ENCODE measurements at regions not wholly inside any gene's neighbourhood (a gene's known extent, or its start where the extent isn't known, plus 50 kb on each side); places are given as distances from the start of the nearest gene placed in this dataset.
A peak's percentile ranks its signal among the peaks of the same experiment; 100 is the strongest.

DNA sequence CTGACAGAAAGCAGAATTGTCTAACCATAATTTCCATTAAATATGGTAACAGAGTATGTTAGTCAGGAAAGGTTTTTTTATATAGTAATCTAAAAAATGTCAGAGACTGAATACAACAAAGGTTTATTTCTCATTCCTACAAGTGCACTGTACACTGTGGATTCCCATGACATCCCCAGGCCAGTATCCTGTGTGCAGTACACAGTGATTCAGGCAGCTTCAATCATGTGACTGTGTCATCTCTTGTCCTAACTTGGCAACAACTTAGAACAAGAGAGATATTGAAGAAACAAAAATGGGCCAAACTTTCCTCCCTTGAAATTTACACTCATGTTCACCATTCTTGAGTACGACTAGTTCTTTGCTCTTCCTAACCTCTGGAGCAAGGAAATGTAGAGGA is 189.8 kb upstream of the SEMA3A start:
- no peak overlapping the region for H3K4me3 ChIP-seq (ENCODE audit: low read length)
- DNase-seq (ENCODE audit: low read depth), result peak; percentile 9
- TF ChIP-seq, protein P1, sequence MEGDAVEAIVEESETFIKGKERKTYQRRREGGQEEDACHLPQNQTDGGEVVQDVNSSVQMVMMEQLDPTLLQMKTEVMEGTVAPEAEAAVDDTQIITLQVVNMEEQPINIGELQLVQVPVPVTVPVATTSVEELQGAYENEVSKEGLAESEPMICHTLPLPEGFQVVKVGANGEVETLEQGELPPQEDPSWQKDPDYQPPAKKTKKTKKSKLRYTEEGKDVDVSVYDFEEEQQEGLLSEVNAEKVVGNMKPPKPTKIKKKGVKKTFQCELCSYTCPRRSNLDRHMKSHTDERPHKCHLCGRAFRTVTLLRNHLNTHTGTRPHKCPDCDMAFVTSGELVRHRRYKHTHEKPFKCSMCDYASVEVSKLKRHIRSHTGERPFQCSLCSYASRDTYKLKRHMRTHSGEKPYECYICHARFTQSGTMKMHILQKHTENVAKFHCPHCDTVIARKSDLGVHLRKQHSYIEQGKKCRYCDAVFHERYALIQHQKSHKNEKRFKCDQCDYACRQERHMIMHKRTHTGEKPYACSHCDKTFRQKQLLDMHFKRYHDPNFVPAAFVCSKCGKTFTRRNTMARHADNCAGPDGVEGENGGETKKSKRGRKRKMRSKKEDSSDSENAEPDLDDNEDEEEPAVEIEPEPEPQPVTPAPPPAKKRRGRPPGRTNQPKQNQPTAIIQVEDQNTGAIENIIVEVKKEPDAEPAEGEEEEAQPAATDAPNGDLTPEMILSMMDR (conservative IDR thresholded peaks at IDR 0.05; ENCODE audit: low read length), result no peak

DNA sequence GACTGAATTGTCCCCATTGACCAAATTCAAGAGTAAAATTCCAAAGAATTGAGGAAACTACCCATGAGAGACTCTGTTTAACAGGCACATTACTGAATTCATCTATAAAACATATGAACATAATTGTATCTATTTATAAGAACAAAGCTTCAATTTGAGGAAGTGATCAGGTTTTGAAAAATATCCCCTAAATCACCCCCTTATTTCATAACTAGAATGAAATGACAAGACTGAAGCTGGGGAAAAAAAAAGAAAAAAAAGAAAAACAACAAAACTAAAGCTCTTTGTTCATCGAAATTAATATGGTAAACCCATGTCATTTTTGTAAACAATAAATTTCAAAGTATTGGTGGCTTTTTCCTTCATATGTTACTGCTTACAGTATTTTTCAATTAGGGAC is 184.9 kb upstream of the SEMA3A start:
- TF ChIP-seq, protein P1 (conservative IDR thresholded peaks at IDR 0.05; ENCODE audit: low read length), result no peak
- no peak for DNase-seq (ENCODE audit: low read depth)
- H3K4me3 ChIP-seq (ENCODE audit: low read length), result no peak overlapping the region

DNA sequence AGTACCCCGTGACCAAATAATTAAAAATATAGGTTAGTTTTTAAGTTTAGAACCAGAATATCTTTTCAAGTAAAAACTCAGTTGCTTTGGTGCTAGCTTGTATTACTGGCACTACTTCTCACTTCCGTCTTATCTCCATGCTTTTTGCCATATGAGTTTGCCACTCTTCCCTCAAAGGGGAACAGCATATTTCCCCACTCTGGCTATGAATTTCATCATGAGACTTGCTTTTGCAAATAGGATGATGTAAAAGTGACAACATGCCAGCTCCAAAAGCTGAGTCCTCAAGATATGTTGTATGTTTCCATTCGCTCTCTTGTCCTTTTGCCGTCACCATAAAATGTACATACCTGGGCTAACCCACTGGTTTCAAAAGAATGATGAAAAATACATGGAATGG is 178.1 kb upstream of the SEMA3A start:
- DNase-seq (ENCODE audit: low read depth), result peak; percentile 56
- H3K4me3 ChIP-seq (ENCODE audit: low read length), result no peak overlapping the region
- TF ChIP-seq, protein P1 (conservative IDR thresholded peaks at IDR 0.05; ENCODE audit: low read length), result no peak

DNA sequence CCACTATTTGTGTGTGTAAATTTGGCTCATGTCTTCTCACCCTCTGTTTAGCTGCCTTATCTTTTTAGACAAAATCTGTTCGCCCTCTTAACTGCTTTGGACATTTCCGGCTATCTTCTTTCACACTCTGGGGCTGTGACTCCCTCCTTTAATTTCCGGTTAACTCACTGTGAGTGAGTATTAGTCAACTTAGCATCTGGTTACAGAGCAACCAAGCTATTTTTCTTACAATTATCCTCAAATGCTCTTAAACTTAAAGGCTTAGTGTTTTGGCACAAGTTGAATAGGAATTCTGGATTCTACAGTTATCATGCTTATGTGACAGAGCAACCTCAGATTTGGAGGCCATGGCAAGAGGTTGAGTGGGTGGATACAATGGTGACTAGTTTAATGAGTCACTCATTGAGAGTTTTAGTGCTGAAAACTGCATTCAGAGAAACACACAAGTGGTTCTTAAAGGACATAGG is 177.6 kb upstream of the SEMA3A start:
- no peak overlapping the region for H3K4me3 ChIP-seq (ENCODE audit: low read length)
- peak; percentile 89 for DNase-seq (ENCODE audit: low read depth)
- TF ChIP-seq, protein P1 (conservative IDR thresholded peaks at IDR 0.05; ENCODE audit: low read length), result no peak

DNA sequence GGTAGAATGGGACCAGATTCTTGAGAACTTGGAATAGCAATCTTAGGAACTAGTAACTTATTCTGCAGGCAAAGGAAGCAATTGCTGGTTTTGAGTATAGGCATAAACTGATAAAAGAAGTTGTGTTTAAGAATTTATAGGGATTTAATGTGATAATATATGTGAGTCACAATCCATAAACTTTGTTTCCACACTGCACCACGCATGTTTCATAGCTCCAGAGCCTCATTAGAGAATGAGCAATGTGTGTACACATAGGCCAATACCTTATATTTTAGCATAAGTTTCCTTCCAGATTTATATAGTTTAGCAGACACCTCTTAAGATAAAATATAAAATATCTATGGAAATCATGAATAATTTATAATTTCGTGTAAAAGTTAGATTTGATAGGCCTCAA is 175.5 kb upstream of the SEMA3A start:
- TF ChIP-seq, protein P1 (conservative IDR thresholded peaks at IDR 0.05; ENCODE audit: low read length), result no peak
- DNase-seq (ENCODE audit: low read depth), result no peak

DNA sequence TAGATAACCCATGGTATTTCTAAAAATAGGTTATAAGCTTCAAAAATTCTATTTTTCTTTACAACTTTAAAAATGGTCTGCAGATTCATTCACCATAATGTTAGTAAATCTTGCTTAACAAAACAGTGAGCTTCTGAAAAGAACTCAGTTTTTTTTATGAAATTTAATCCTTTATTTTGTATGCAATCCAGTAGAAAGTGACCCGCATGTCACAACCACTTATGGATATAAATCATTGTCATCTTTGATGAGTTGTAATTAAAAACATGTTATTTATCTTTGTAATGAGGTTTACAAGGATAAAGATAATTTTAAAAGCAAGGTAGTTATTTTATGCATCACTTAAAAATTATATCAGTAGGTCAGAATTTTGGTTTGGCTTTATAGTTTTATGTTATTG is 173.5 kb upstream of the SEMA3A start:
- DNase-seq (ENCODE audit: low read depth), result no peak
- TF ChIP-seq, protein P1 (conservative IDR thresholded peaks at IDR 0.05; ENCODE audit: low read length), result no peak

More for the DNA sequence above, 175.5 kb upstream of the SEMA3A start:
- no peak overlapping the region for H3K4me3 ChIP-seq (ENCODE audit: low read length)

DNA sequence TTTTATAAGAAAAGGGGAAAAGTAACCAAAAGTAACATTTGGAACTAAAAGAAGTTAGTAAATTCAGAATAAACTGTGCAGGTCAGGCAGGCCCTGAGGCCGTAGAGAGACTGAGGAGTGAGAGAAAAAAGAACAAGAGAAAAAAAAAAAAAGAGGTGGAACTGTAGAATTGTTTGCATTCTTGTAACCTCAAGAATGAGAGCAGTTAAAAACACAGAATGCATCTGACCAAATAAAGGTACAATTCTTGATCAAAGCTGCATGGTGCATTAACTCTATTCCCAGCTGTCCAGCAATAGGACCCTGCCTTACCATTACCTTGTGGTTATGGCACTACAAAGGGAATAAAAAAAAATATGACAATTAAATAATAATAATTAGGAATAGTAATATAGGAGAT is 170.1 kb upstream of the SEMA3A start:
- TF ChIP-seq, protein P1 (conservative IDR thresholded peaks at IDR 0.05; ENCODE audit: low read length), result no peak
- DNase-seq (ENCODE audit: low read depth), result peak; percentile 58
- no peak overlapping the region for H3K4me3 ChIP-seq (ENCODE audit: low read length)

More for the DNA sequence above, 173.5 kb upstream of the SEMA3A start:
- H3K4me3 ChIP-seq (ENCODE audit: low read length), result no peak overlapping the region

Measured in AG10803 (cell line).